Mammary epithelial cell (primary cell): ENCODE measurements at regions not wholly inside any gene's neighbourhood (a gene's known extent, or its start where the extent isn't known, plus 50 kb on each side); places are given as distances from the start of the nearest gene placed in this dataset.

Source experiments
- EZH2 ChIP-seq: IDR thresholded peaks from 2 replicates; pipeline ENCODE4 v1.6.1; 2012; ENCODE audit warnings: low read length, inconsistent platforms, borderline replicate concordance
- TF ChIP-seq, protein P1 (sequence below), 2 donors: IDR thresholded peaks in 1 of 2; conservative IDR thresholded peaks in 1 of 2; 2 replicates each; pipeline ENCODE4 v1.5.1; 2011 to 2012; ENCODE audit warnings: inconsistent platforms in 2 of 2, low read length in 2 of 2, mild to moderate bottlenecking in 2 of 2, control low read depth in 1 of 2, low read depth in 1 of 2; ENCODE audit not compliant: insufficient read depth in 1 of 2; ENCODE audit errors: extremely low read depth in 1 of 2

DNA sequence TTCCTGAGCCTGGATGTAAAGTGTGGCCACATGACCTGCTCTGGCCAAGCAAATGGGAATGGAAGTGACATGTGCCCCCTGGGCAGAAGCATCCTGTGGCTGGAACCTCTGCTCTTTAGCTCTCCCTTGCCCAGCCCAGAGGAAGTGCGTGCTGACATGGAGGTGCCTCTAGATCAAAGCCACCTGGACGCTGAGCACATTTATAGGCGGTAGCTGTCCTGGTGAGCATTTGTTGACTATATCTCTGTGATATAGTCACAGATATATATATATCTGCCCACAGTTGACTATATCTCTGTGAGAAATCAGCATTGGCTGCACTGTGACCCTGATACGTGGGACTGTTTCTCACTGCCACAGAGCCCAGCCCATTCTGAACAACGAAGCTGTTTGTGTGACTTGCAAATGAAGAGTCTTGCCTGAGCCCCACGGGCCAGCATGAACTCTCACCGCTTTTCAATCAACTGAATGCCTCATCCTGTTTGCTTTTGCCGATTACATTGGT is 118.8 kb downstream of the C16orf95 start:
- TF ChIP-seq, protein P1, sequence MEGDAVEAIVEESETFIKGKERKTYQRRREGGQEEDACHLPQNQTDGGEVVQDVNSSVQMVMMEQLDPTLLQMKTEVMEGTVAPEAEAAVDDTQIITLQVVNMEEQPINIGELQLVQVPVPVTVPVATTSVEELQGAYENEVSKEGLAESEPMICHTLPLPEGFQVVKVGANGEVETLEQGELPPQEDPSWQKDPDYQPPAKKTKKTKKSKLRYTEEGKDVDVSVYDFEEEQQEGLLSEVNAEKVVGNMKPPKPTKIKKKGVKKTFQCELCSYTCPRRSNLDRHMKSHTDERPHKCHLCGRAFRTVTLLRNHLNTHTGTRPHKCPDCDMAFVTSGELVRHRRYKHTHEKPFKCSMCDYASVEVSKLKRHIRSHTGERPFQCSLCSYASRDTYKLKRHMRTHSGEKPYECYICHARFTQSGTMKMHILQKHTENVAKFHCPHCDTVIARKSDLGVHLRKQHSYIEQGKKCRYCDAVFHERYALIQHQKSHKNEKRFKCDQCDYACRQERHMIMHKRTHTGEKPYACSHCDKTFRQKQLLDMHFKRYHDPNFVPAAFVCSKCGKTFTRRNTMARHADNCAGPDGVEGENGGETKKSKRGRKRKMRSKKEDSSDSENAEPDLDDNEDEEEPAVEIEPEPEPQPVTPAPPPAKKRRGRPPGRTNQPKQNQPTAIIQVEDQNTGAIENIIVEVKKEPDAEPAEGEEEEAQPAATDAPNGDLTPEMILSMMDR (conservative IDR thresholded peaks at IDR 0.05 in 1 of 2, IDR thresholded peaks at IDR 0.05 in 1 of 2; ENCODE audit: extremely low read depth in 1 of 2, insufficient read depth in 1 of 2, low read depth in 1 of 2, low read length in 2 of 2), result no peak
- no peak for TF ChIP-seq EZH2
